8988T (cell line): ENCODE measurements at regions not wholly inside any gene's neighbourhood (a gene's known extent, or its start where the extent isn't known, plus 50 kb on each side); places are given as distances from the start of the nearest gene placed in this dataset.
A peak's percentile ranks its signal among the peaks of the same experiment; 100 is the strongest.

Source experiments
- DNase-seq: peaks from one replicate; pipeline ENCODE4 v3.0.0; 2011

GRCh38 chr2:46850742-46851141, 64.9 kb downstream of the MCFD2 start:
- peak; percentile 58 for DNase-seq

- DNase-seq = no peak
Observed at GRCh38 chr2:46849721-46850556, 65.7 kb downstream of the MCFD2 start.

- no peak for DNase-seq
Observed at GRCh38 chr2:46849046-46849715, 66.4 kb downstream of the MCFD2 start.

- DNase-seq = no peak
Observed at GRCh38 chr2:46848447-46848846, 67.2 kb downstream of the MCFD2 start.

GRCh38 chr2:46847726-46848412, 67.7 kb downstream of the MCFD2 start:
- no peak for DNase-seq

GRCh38 chr2:46847185-46847710, 68.4 kb downstream of the MCFD2 start:
- DNase-seq = no peak

GRCh38 chr2:46846536-46846935, 69.1 kb downstream of the MCFD2 start:
- no peak for DNase-seq

GRCh38 chr2:46845542-46846486, 69.8 kb downstream of the MCFD2 start:
- no peak for DNase-seq

GRCh38 chr2:46844443-46844842, 71.2 kb downstream of the MCFD2 start:
- no peak for DNase-seq

- no peak for DNase-seq
Observed at GRCh38 chr2:46844034-46844433, 71.6 kb downstream of the MCFD2 start.

GRCh38 chr2:46843316-46843715, 72.3 kb downstream of the MCFD2 start:
- no peak for DNase-seq

GRCh38 chr2:46842876-46843275, 72.7 kb downstream of the MCFD2 start:
- no peak for DNase-seq

- DNase-seq = no peak
Observed at GRCh38 chr2:46841621-46842020, 74.0 kb downstream of the MCFD2 start.

- DNase-seq = no peak
Observed at GRCh38 chr2:46839045-46839444, 76.6 kb downstream of the MCFD2 start.

- DNase-seq = no peak
Observed at GRCh38 chr2:46837704-46838103, 77.9 kb downstream of the MCFD2 start.

- DNase-seq = no peak
Observed at GRCh38 chr2:46837112-46837454, 78.5 kb downstream of the MCFD2 start.

GRCh38 chr2:46836295-46837111, 79.1 kb downstream of the MCFD2 start:
- DNase-seq = no peak

GRCh38 chr2:46835520-46835919, 80.1 kb downstream of the MCFD2 start:
- no peak for DNase-seq

- no peak for DNase-seq
Observed at GRCh38 chr2:46832543-46832942, 83.1 kb downstream of the MCFD2 start.

- no peak for DNase-seq
Observed at GRCh38 chr2:46831869-46832265, 83.7 kb downstream of the MCFD2 start.

- DNase-seq = no peak
Observed at GRCh38 chr2:46831051-46831868, 84.3 kb downstream of the MCFD2 start.
